ENCODE measurements at regions not wholly inside any gene's neighbourhood (a gene's known extent, or its start where the extent isn't known, plus 50 kb on each side); places are given as distances from the start of the nearest gene placed in this dataset.
"Not testable (repeated sequence)": the region's sequence is repeated elsewhere in the genome, so short reads cannot be mapped to it uniquely, and the experiment has no call there.

DNA sequence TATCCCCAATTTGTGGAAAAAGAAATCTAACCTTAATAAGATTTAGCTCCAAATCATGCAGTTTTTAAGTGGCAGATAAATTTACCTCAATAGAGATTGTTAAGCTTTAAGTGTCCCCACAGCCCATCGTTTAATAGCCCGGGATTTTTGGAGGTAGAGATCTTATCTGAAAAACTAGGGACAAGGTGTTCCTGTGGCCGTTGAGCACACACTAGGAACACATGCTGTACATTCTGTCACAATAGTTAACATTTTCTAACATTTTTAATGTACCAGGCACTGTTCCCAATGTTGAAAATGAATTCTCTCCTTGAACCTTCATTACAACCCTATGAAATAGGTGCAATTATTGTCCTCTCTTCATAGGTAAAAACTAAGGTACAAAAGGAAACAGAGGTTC is 85.7 kb upstream of the PLD5 start:
- no peak for DNase-seq

DNA sequence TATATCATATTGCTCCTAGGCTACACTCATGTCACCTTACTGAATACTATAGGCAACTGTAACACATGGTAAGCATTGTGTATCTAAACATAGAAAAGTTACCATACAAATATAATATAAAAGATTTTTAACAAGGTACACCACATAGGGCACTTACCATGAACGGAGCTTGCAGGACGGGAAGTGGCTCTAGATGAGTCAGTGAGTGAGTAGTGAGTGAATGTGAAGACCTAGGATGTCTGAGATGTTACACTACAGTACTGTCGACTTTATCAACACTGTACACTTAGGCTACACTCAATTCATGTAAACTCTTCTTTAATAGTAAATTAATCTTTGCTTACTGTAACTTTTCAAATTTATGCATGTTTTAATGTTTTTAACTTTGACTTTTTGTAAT is 81.0 kb upstream of the PLD5 start:
- no peak for DNase-seq

DNA sequence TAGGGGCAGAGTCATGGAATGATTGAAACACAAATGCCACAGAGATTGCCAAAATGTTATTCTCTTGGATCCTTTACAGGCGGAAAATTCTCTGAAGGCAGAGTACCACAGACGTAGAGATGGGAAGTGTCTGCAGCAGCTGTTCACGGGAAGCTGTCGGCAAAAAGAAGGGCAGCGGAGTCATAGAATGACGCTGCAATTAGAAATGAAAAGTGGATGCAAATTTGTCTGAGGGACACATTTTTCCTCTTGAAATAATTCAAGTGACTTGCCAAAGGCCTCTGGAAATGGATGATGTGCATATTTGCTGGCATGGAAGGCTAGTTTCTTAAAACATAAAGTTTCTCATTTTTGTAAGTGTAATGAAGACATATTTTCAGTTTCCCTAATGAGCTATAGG is 77.5 kb upstream of the PLD5 start:
- DNase-seq, result no peak

DNA sequence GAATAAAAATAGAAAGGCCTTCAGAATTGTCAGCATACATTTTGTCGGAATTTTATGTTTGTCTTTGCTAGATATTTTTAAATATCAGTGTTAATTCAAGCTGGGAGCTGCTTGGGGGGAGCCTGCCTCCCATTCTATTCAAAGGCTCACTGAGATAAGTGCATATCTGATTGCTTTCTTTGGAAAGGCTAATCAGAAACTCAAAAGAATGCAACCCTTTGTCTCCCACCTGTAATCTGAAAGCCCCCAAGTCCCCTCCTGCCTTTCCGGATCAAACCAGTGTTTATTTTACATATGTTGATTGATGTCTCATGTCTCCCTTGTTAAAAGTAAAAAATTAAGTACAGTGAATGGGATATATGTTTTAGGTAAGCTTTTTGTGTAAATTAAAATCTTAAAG is 69.3 kb upstream of the PLD5 start:
- DNase-seq, result not testable (repeated sequence)

DNA sequence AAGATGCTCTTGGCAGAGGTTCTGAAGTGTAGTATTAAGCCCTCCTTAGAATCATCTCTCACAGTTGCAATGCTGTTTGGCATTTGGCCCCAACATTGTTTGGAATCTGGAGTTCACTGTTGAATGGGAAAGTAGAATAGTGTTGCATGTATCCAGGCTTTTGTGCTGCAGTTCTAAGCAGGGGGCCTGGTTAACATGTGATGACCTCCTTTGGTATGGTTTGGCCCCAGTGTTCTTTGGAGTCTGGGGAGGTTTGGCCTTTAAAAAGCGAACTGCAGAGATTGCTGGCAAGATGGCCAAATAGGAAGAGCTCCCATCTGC is 61.8 kb upstream of the PLD5 start:
- no peak for DNase-seq

GRCh38 chr1:242585616-242586359 is 61.3 kb upstream of the PLD5 start:
- no peak for DNase-seq

- DNase-seq, result no peak
Observed at GRCh38 chr1:242582669-242583068, 58.2 kb upstream of the PLD5 start.

- DNase-seq, result no peak
Observed at GRCh38 chr1:242579528-242580235, 55.2 kb upstream of the PLD5 start.
